ENCODE measurements at regions not wholly inside any gene's neighbourhood (a gene's known extent, or its start where the extent isn't known, plus 50 kb on each side); places are given as distances from the start of the nearest gene placed in this dataset.

DNA sequence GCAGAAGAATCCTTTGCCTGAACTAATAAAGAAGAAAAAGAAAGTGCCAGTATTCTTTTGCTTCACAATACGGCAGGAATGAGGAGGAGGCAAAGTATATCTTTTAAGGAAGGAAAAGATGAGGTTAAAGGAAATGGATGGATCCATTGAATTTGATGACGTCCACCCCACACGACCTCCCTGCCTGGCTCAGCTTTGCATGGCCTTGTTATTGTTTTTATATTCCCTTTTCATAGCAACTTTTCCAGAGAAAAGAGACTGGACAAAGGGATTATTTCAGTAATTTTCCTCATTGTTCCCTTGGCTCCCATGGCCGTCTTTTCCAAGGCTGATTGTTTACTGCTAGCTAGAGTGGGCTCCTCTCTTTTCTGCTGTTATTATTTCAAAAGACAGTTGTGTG lies 123.2 kb upstream of the SEL1L start:
- no peak for TF ChIP-seq POLR2A (IDR thresholded peaks at IDR 0.05)
- TF ChIP-seq, protein P1, sequence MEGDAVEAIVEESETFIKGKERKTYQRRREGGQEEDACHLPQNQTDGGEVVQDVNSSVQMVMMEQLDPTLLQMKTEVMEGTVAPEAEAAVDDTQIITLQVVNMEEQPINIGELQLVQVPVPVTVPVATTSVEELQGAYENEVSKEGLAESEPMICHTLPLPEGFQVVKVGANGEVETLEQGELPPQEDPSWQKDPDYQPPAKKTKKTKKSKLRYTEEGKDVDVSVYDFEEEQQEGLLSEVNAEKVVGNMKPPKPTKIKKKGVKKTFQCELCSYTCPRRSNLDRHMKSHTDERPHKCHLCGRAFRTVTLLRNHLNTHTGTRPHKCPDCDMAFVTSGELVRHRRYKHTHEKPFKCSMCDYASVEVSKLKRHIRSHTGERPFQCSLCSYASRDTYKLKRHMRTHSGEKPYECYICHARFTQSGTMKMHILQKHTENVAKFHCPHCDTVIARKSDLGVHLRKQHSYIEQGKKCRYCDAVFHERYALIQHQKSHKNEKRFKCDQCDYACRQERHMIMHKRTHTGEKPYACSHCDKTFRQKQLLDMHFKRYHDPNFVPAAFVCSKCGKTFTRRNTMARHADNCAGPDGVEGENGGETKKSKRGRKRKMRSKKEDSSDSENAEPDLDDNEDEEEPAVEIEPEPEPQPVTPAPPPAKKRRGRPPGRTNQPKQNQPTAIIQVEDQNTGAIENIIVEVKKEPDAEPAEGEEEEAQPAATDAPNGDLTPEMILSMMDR (IDR thresholded peaks at IDR 0.05), result no peak
- H3K4me3 ChIP-seq (ENCODE audit: low read depth, poor library complexity, severe bottlenecking), result no peak overlapping the region
- WGBS, 2 donors, result 43 to 51% methylated on average over 4 of the region's 4 CpGs
- intact Hi-C loops (cut with DNase I; ENCODE audit: low total_unique reads), result no loop called here
- DNase-seq (ENCODE audit: low spot score in 2 of 2), result no peak

DNA sequence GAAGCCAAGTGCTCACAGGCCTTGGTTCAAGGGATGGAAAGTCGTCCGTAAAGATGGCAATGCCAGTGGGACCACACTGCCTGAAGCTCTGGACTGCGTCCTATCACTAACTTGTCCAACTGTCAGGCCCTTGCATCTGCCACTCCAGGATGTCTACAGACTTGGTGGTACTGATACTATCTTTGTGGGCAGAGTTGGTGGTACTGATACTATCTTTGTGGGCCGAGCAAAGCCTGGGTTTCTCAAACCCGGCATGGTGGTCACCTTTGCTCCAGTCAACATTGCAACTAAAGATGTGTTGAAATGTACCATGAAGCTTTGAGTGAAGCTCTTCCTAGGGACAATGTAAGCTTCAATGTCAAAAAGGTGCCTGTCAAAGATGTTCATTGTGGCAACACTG lies 128.4 kb upstream of the SEL1L start:
- H3K4me3 ChIP-seq (ENCODE audit: low read depth, poor library complexity, severe bottlenecking), result no peak overlapping the region
- 70 to 74% methylated on average over 5 of the region's 5 CpGs for WGBS, 2 donors
- TF ChIP-seq, protein P1 (IDR thresholded peaks at IDR 0.05), result no peak
- no peak for TF ChIP-seq POLR2A (IDR thresholded peaks at IDR 0.05)
- no peak for DNase-seq (ENCODE audit: low spot score in 2 of 2)
- intact Hi-C loops (cut with DNase I; ENCODE audit: low total_unique reads), result no loop called here

DNA sequence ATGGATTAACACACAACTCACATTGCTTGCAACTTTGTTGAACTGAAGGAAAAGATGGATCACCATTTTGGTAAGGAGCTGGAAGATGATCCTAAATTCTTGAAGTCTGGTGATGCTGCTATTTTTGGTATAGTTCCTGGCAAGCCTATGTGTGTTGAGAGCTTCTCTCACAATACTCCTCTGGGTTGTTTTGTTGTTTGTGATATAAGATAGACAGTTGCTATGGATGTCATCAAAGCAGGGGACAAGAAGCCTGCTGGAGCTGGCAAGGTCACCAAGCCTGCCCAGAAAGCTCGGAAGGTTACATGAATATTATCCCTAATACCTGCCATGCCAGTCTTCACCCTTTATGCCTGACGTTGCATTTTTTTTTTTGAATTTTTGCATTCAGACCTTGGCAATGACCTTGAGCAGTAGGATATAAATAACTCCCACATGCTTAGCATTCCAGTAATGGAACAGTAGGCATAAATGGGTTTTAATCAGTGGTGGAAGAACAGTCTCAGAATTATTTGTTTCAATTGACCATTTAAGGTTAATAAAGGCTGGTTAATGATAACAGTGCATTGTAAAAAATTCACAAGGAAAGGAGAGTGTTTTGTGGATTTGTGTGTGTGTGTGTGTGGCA lies 129.0 kb upstream of the SEL1L start:
- intact Hi-C loops (cut with DNase I; ENCODE audit: low total_unique reads), result no loop called here
- no peak for TF ChIP-seq POLR2A (IDR thresholded peaks at IDR 0.05)
- TF ChIP-seq, protein P1 (IDR thresholded peaks at IDR 0.05), result no peak
- no peak for DNase-seq (ENCODE audit: low spot score in 2 of 2)
- no peak overlapping the region for H3K4me3 ChIP-seq (ENCODE audit: low read depth, poor library complexity, severe bottlenecking)
- 51 to 61% methylated on average over 2 of the region's 2 CpGs for WGBS, 2 donors

DNA sequence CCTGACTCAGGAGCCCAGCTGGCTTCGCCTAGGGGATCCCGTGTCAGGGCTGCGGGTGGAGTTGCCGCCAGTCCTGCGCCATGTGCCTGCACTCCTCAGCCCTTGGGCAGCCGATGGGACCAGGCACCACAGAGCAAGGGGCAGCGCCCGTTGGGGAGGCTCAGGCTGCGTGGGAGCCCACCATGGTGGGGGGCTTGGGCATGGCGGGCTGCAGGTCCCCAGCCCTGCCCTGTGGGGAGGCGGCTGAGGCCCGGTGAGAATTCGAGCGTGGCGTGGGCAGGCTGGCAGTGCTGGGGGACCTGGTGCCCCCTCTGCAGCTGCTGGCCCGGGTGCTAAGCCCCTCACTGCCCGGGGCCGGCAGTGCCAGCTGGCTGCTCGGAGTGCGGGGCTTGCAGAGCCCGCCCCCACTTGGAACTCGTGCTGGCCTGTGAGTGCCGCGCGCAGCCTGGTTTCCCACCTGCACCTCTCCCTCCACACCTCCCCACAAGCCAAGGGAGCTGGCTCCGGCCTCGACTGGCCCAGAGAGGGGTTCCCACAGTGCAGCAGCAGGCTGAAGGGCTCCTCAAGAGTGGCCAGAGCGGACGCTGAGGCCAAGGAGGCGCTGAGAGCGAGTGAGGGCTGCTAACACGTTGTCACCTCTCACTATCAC lies 135.1 kb upstream of the SEL1L start:
- TF ChIP-seq, protein P1 (IDR thresholded peaks at IDR 0.05), result no peak
- no peak for TF ChIP-seq POLR2A (IDR thresholded peaks at IDR 0.05)
- H3K4me3 ChIP-seq (ENCODE audit: low read depth, poor library complexity, severe bottlenecking), result no peak overlapping the region
- intact Hi-C loops (cut with DNase I; ENCODE audit: low total_unique reads), result no loop called here
- WGBS, 2 donors, result 88 to 92% methylated on average over 23 to 32 of the region's 32 CpGs
- no peak for DNase-seq (ENCODE audit: low spot score in 2 of 2)

DNA sequence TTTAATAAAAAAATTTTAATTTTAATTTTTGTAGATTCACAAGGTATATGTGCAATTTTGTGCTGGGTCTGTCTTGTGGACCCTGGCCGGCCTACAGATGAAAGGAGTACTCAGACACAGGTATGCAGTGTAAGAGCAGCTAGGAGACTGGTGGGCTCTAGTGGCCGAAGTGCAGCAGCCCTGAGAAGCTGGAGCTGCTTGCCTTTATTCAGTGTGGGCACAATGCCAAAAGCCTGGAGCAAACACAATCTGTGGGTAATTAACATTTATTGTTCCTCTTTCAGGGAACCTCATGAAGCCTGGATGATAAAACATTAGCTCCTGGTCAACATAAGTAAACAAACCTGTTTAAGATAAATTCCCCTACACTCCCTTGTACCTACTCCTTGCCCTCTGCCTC lies 135.7 kb upstream of the SEL1L start:
- intact Hi-C loops (cut with DNase I; ENCODE audit: low total_unique reads), result no loop called here
- no peak for DNase-seq (ENCODE audit: low spot score in 2 of 2)
- TF ChIP-seq, protein P1 (IDR thresholded peaks at IDR 0.05), result no peak
- TF ChIP-seq POLR2A (IDR thresholded peaks at IDR 0.05), result no peak
- H3K4me3 ChIP-seq (ENCODE audit: low read depth, poor library complexity, severe bottlenecking), result no peak overlapping the region
- 70 to 90% methylated on average over 2 of the region's 2 CpGs for WGBS, 2 donors

DNA sequence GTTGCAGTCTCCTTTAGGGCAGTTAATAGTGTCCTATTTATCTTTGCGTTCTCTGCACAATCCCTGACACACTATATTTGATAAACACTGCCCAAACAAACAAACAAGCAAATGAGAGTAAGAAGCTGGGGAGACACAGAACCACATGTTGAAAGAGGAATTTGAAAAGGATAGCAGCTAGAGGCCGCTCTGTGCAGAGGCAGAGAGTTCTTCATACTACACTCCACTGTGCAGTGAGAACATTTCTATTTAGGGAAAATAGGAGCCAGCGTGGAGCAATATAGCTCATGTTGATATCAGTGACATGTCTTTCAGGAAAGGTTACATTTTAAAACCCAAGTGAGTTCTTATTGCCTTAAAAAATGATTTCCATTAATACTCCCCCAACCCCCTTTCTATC lies 140.3 kb upstream of the SEL1L start:
- H3K4me3 ChIP-seq (ENCODE audit: low read depth, poor library complexity, severe bottlenecking), result no peak overlapping the region
- 49 to 55% methylated on average over 3 of the region's 3 CpGs for WGBS, 2 donors
- TF ChIP-seq, protein P1 (IDR thresholded peaks at IDR 0.05), result no peak
- no peak for TF ChIP-seq POLR2A (IDR thresholded peaks at IDR 0.05)
- DNase-seq (ENCODE audit: low spot score in 2 of 2), result no peak
- intact Hi-C loops (cut with DNase I; ENCODE audit: low total_unique reads), result no loop called here
